ENCODE measurements at regions not wholly inside any gene's neighbourhood (a gene's known extent, or its start where the extent isn't known, plus 50 kb on each side); places are given as distances from the start of the nearest gene placed in this dataset.

DNA sequence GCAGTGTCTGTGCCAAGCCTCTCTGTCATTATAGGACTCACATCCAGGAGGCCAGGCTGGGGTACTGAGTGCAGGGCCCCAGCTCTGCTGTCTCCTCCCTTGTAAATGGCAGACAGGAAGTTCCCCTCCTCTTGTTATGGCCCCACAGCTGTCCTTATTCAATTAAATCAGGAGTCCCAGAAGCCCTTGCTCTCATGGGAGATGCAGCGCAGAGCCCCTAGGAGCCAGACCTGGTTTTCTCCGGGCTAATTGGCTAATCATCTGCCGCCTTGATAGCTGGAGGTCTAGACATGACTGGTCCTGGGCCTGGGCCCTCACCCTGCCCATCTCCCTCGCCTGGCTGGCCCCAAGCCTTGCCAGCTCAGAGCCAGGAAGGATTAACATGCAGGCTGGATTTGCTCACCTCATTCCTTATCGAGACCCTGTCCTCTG lies 172.0 kb downstream of the VEGFA start:
- Histone ChIP-seq H3K27ac (ENCODE audit: low read depth, low read length) (no peak overlapping the region), H3K9me2 (ENCODE audit: insufficient read depth) (no peaks in the 10 kb centered on the region), H3K36me3 (ENCODE audit: control insufficient read depth in 1 of 2, insufficient read depth in 2 of 2, low read length in 2 of 2) (no peaks in the 10 kb centered on the region), H3K79me2 (ENCODE audit: insufficient read depth, low read length) (no peaks in the 10 kb centered on the region), H3K27me3 (ENCODE audit: insufficient read depth, low read length) (no peaks in the 10 kb centered on the region), H3K9ac (ENCODE audit: low read length) (no peak overlapping the region), H3K4me2 (ENCODE audit: low read length) (no peak overlapping the region), H4K20me1 (ENCODE audit: insufficient read depth) (no peaks in the 10 kb centered on the region), H3K4me3 (replicated peaks in 1 of 2; ENCODE audit: low read depth in 1 of 2, low read length in 2 of 2) (no peak overlapping the region), H2AFZ (ENCODE audit: low read depth, low read length, poor library complexity, severe bottlenecking) (no peak overlapping the region), H3K9me3 (ENCODE audit: control insufficient read depth in 1 of 2, insufficient read depth in 1 of 2, low read depth in 1 of 2, low read length in 2 of 2) (no peaks in the 10 kb centered on the region; a peak in 1 of 4 replicates), H3K4me1 (ENCODE audit: control insufficient read depth in 1 of 2, insufficient read depth in 2 of 2, low read length in 2 of 2) (peaks cover 0 to 15% of the 10 kb centered on the region in 2 experiments; a peak in 1 of 4 replicates)
- intact Hi-C loops (cut with micrococcal nuclease): no loop called here
- ChIA-PET RAD21 (ENCODE audit: low non-redundant PET in 1 of 2, low total read pairs in 2 of 2, uncharacterized antibody in 2 of 2, unreplicated experiment in 2 of 2) (no interaction called here), POLR2A (no interaction called here), CTCF (interaction anchor here (0.6 to 1.5 kb wide), 2 partner anchors 11 to 12 kb away, joined by 3 to 4 read pairs; no protein-coding TSS in a partner anchor)
- no peak for DNase-seq (ENCODE audit: low read depth, low spot score)
- TF ChIP-seq TCF7L2 (IDR thresholded peaks at IDR 0.05; ENCODE audit: borderline replicate concordance, extremely low read depth, insufficient read depth, insufficient read length): no peak
- no peak for TF ChIP-seq POLR2A (IDR thresholded peaks at IDR 0.05; ENCODE audit: borderline replicate concordance, extremely low read depth, insufficient read depth, insufficient read length)
- TF ChIP-seq RAD21 (IDR thresholded peaks at IDR 0.05; ENCODE audit: low read depth): no peak
- no peak for TF ChIP-seq POLR2AphosphoS5 (IDR thresholded peaks at IDR 0.05; ENCODE audit: low read depth, low read length)
- TF ChIP-seq YY1 (IDR thresholded peaks at IDR 0.05; ENCODE audit: extremely low read depth, insufficient replicate concordance, low read depth, low read length): no peak
- no peak for TF ChIP-seq SP1 (IDR thresholded peaks at IDR 0.05; ENCODE audit: low read depth)
- TF ChIP-seq CTCF (IDR thresholded peaks at IDR 0.05 in 2 of 3, conservative IDR thresholded peaks at IDR 0.05 in 1 of 3; ENCODE audit: borderline replicate concordance in 1 of 3, insufficient read depth in 1 of 3, low read depth in 2 of 3, low read length in 2 of 3): no peak
- TF ChIP-seq REST (IDR thresholded peaks at IDR 0.05; ENCODE audit: low read depth): no peak
- no peak for TF ChIP-seq ELF1 (IDR thresholded peaks at IDR 0.05; ENCODE audit: borderline replicate concordance, low read depth)
- TF ChIP-seq, protein P1, sequence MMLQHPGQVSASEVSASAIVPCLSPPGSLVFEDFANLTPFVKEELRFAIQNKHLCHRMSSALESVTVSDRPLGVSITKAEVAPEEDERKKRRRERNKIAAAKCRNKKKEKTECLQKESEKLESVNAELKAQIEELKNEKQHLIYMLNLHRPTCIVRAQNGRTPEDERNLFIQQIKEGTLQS (IDR thresholded peaks at IDR 0.05): no peak
- no peak for TF ChIP-seq JUND (IDR thresholded peaks at IDR 0.05)
- no peak for TF ChIP-seq ZNF274 (IDR thresholded peaks at IDR 0.05; ENCODE audit: low read depth, low read length)
- no peak for TF ChIP-seq EZH2 (IDR thresholded peaks at IDR 0.05)
- TF ChIP-seq ZFX (IDR thresholded peaks at IDR 0.05): no peak
- TF ChIP-seq, protein P2, sequence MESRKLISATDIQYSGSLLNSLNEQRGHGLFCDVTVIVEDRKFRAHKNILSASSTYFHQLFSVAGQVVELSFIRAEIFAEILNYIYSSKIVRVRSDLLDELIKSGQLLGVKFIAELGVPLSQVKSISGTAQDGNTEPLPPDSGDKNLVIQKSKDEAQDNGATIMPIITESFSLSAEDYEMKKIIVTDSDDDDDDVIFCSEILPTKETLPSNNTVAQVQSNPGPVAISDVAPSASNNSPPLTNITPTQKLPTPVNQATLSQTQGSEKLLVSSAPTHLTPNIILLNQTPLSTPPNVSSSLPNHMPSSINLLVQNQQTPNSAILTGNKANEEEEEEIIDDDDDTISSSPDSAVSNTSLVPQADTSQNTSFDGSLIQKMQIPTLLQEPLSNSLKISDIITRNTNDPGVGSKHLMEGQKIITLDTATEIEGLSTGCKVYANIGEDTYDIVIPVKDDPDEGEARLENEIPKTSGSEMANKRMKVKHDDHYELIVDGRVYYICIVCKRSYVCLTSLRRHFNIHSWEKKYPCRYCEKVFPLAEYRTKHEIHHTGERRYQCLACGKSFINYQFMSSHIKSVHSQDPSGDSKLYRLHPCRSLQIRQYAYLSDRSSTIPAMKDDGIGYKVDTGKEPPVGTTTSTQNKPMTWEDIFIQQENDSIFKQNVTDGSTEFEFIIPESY (IDR thresholded peaks at IDR 0.05; ENCODE audit: extremely low read depth, insufficient replicate concordance, low read length): no peak
- TF ChIP-seq, protein P3, sequence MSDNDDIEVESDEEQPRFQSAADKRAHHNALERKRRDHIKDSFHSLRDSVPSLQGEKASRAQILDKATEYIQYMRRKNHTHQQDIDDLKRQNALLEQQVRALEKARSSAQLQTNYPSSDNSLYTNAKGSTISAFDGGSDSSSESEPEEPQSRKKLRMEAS (IDR thresholded peaks at IDR 0.05): no peak
- TF ChIP-seq EZH2phosphoT487 (IDR thresholded peaks at IDR 0.05; ENCODE audit: borderline replicate concordance): no peak
- no peak for TF ChIP-seq SRF (IDR thresholded peaks at IDR 0.05; ENCODE audit: low read depth)
- BruUV-seq (replicated peaks): no TSS peak
- no peak for ATAC-seq

Data from HCT116 (cell line).